SK-N-SH treated with all-trans-retinoic acid at 6 μM for 48 hours (cell line): ENCODE measurements at regions not wholly inside any gene's neighbourhood (a gene's known extent, or its start where the extent isn't known, plus 50 kb on each side); places are given as distances from the start of the nearest gene placed in this dataset.

Source experiments
- ATAC-seq: fragments of 200-7000 bp; cut with Tn5 transposase; 3 replicates; pipeline ENCODE4 v1.9.1; 2020; ENCODE audit warnings: mild to moderate bottlenecking, moderate library complexity
- ARNTL ChIP-seq: fragments of 450-650 bp; formaldehyde crosslinking; IDR thresholded peaks from 2 replicates; pipeline ENCODE4 v1.5.0; 2020; ENCODE audit warnings: low read depth, mild to moderate bottlenecking, moderate library complexity, borderline replicate concordance
- BACH2 ChIP-seq: fragments of 250-450 bp; sonication (Bioruptor Pico); IDR thresholded peaks from 2 replicates; pipeline ENCODE4 v1.9.0; 2021; ENCODE audit warnings: mild to moderate bottlenecking, borderline replicate concordance
- CSDC2 ChIP-seq: fragments of 250-450 bp; sonication (Bioruptor Pico); IDR thresholded peaks from 2 replicates; pipeline ENCODE4 v1.5.0; 2020; ENCODE audit warnings: mild to moderate bottlenecking, moderate library complexity
- ESRRG ChIP-seq: fragments of 250-450 bp; sonication (Bioruptor Pico); IDR thresholded peaks from 2 replicates; pipeline ENCODE4 v1.6.1; 2021; ENCODE audit warnings: mild to moderate bottlenecking
- GLIS3 ChIP-seq: fragments of 250-450 bp; sonication (Bioruptor Pico); IDR thresholded peaks from 2 replicates; pipeline ENCODE4 v1.5.0; 2020; ENCODE audit warnings: mild to moderate bottlenecking, moderate library complexity
- ISL1 ChIP-seq: fragments of 250-450 bp; sonication (Bioruptor Pico); IDR thresholded peaks from 2 replicates; pipeline ENCODE4 v2.1.2; 2022; ENCODE audit warnings: mild to moderate bottlenecking, moderate library complexity
- OSR1 ChIP-seq: fragments of 250-450 bp; sonication (Bioruptor Pico); IDR thresholded peaks from 2 replicates; pipeline ENCODE4 v1.8.0; 2022; ENCODE audit warnings: moderate library complexity, mild to moderate bottlenecking, inconsistent platforms
- PPARA ChIP-seq: fragments of 250-450 bp; sonication (Bioruptor Pico); IDR thresholded peaks from 2 replicates; pipeline ENCODE4 v1.5.0; 2020; ENCODE audit warnings: mild to moderate bottlenecking, borderline replicate concordance
- RARB ChIP-seq: fragments of 250-450 bp; sonication (Bioruptor Pico); IDR thresholded peaks from 2 replicates; pipeline ENCODE4 v1.8.0; 2021; ENCODE audit warnings: mild to moderate bottlenecking, moderate library complexity
- SNAI2 ChIP-seq: fragments of 250-450 bp; sonication (Bioruptor Pico); IDR thresholded peaks from 2 replicates; pipeline ENCODE4 v1.5.0; 2020; ENCODE audit warnings: mild to moderate bottlenecking, moderate library complexity
- TCF4 ChIP-seq: fragments of 250-450 bp; sonication (Bioruptor Pico); IDR thresholded peaks from 2 replicates; pipeline ENCODE4 v1.8.0; 2021; ENCODE audit warnings: mild to moderate bottlenecking, moderate library complexity, borderline replicate concordance
- TOX ChIP-seq: fragments of 250-450 bp; sonication (Bioruptor Pico); IDR thresholded peaks from 2 replicates; pipeline ENCODE4 v1.8.0; 2021; ENCODE audit warnings: mild to moderate bottlenecking, moderate library complexity, borderline replicate concordance
- ZC3H10 ChIP-seq: fragments of 250-450 bp; sonication (Bioruptor Pico); IDR thresholded peaks from 2 replicates; pipeline ENCODE4 v1.5.1; 2021; ENCODE audit warnings: mild to moderate bottlenecking, moderate library complexity
- ZFP3 ChIP-seq: fragments of 250-450 bp; sonication (Bioruptor Pico); IDR thresholded peaks from 2 replicates; pipeline ENCODE4 v1.5.0; 2020; ENCODE audit warnings: mild to moderate bottlenecking, moderate library complexity
- ZFP30 ChIP-seq: fragments of 450-650 bp; formaldehyde crosslinking; IDR thresholded peaks from 2 replicates; pipeline ENCODE4 v1.5.0; 2022; ENCODE audit warnings: mild to moderate bottlenecking, moderate library complexity
- ZNF565 ChIP-seq: fragments of 450-650 bp; formaldehyde crosslinking; conservative IDR thresholded peaks from 2 replicates; pipeline ENCODE4 v1.5.0; 2020; ENCODE audit warnings: low read depth, mild to moderate bottlenecking, moderate library complexity
- ZNF70 ChIP-seq: fragments of 450-650 bp; formaldehyde crosslinking; IDR thresholded peaks from 2 replicates; pipeline ENCODE4 v1.5.0; 2020; ENCODE audit warnings: mild to moderate bottlenecking, moderate library complexity
- ZNF8 ChIP-seq: fragments of 450-650 bp; formaldehyde crosslinking; IDR thresholded peaks from 2 replicates; pipeline ENCODE4 v1.5.0; 2020; ENCODE audit warnings: mild to moderate bottlenecking, moderate library complexity
- TF ChIP-seq, protein P1 (sequence below): fragments of 250-450 bp; sonication (Bioruptor Pico); IDR thresholded peaks from 2 replicates; pipeline ENCODE4 v1.5.1; 2020; ENCODE audit warnings: low read depth, mild to moderate bottlenecking, moderate library complexity
- TF ChIP-seq, protein P2 (sequence below): fragments of 250-450 bp; sonication (Bioruptor Pico); IDR thresholded peaks from 2 replicates; pipeline ENCODE4 v1.8.0; 2020; ENCODE audit warnings: mild to moderate bottlenecking, moderate library complexity, borderline replicate concordance
- TF ChIP-seq, protein P3 (sequence below): fragments of 250-450 bp; sonication (Bioruptor Pico); IDR thresholded peaks from 2 replicates; pipeline ENCODE4 v1.5.1; 2021; ENCODE audit warnings: mild to moderate bottlenecking, moderate library complexity
- TF ChIP-seq, protein P4 (sequence below): fragments of 250-450 bp; sonication (Bioruptor Pico); IDR thresholded peaks from 2 replicates; pipeline ENCODE4 v1.8.0; 2021; ENCODE audit warnings: low read depth, mild to moderate bottlenecking, moderate library complexity, borderline replicate concordance

DNA sequence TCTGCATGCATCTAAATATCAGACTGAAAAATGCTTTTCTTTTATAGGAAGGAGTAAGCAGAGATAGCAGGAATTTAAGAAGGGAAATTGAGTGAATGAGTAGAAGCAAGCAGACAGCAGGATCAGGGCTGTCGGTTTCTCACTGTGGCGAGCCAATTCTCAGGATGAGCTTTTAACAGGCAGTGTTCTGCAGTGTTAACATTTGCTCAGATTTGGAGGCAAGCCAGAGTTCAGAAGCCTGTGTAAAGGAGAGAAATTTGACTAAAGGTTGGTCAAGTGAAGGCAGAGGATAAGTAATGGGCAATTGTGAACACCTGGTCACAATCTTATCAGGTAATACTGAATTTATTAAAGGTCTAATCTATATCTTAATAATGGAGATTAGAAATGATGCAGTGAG, 133.3 kb upstream of the MAGEB16 start:
- TF ChIP-seq BACH2 (no peak), ZFP30 (CRISPR knock-in tag) (no peak), TOX (CRISPR knock-in tag) (no peak), GLIS3 (CRISPR knock-in tag) (no peak), CSDC2 (CRISPR knock-in tag) (no peak), ZFP3 (CRISPR knock-in tag) (no peak), TCF4 (CRISPR knock-in tag) (no peak), ZNF565 (CRISPR knock-in tag) (no peak), ZNF8 (no peak), ZNF70 (no peak), ESRRG (no peak), OSR1 (CRISPR knock-in tag) (no peak)
- TF ChIP-seq, protein P1, sequence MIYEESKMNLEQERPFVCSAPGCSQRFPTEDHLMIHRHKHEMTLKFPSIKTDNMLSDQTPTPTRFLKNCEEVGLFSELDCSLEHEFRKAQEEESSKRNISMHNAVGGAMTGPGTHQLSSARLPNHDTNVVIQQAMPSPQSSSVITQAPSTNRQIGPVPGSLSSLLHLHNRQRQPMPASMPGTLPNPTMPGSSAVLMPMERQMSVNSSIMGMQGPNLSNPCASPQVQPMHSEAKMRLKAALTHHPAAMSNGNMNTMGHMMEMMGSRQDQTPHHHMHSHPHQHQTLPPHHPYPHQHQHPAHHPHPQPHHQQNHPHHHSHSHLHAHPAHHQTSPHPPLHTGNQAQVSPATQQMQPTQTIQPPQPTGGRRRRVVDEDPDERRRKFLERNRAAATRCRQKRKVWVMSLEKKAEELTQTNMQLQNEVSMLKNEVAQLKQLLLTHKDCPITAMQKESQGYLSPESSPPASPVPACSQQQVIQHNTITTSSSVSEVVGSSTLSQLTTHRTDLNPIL (CRISPR knock-in tag): no peak
- no peak for ATAC-seq

DNA sequence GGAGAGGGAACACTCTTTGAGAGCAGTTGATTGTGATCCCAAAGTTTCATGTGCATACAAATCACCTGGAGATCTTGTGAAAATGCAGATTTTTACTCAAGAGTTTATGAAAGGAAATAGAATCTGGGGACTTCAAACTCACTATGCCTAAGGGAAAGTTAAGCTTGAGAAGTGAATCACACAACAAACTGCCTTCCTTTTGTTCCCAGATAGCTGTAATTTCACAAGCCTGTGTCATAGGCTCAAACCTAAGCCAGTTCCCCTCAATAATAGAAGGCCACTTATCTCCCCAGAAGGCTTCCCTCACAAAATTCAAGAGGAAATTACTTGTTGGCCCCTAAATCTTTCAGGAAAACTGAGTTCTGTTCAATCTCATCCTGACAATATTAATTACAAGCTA, 132.8 kb upstream of the MAGEB16 start:
- ATAC-seq: no peak
- TF ChIP-seq ZFP30 (CRISPR knock-in tag) (no peak), ZNF8 (no peak), ESRRG (no peak), CSDC2 (CRISPR knock-in tag) (no peak), ZC3H10 (CRISPR knock-in tag) (no peak), ZNF70 (no peak)
- TF ChIP-seq, protein P1 (CRISPR knock-in tag): no peak

DNA sequence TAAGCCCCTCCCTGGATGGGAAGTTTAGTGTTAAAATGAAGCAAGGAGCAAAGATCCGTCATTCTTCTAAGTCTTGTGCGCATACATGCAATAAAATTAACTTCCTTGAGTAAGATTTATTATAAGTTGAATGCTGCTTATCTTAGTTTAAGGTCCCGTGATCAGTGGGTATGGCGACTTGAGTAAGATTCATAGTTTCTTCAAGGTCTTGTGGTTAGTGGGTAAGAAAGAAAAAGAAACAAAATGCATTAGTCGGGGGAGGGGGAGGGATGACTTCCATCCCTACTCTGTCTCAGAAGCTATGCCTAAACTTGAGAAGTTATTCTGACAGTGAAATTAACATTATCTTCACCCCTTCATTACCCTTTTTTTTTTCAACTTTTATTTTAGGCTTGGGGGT, 127.3 kb upstream of the MAGEB16 start:
- ATAC-seq: no peak
- TF ChIP-seq, protein P2, sequence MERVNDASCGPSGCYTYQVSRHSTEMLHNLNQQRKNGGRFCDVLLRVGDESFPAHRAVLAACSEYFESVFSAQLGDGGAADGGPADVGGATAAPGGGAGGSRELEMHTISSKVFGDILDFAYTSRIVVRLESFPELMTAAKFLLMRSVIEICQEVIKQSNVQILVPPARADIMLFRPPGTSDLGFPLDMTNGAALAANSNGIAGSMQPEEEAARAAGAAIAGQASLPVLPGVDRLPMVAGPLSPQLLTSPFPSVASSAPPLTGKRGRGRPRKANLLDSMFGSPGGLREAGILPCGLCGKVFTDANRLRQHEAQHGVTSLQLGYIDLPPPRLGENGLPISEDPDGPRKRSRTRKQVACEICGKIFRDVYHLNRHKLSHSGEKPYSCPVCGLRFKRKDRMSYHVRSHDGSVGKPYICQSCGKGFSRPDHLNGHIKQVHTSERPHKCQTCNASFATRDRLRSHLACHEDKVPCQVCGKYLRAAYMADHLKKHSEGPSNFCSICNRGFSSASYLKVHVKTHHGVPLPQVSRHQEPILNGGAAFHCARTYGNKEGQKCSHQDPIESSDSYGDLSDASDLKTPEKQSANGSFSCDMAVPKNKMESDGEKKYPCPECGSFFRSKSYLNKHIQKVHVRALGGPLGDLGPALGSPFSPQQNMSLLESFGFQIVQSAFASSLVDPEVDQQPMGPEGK (CRISPR knock-in tag): no peak
- TF ChIP-seq RARB (CRISPR knock-in tag): no peak
- no peak for TF ChIP-seq ARNTL (CRISPR knock-in tag)
- no peak for TF ChIP-seq TCF4 (CRISPR knock-in tag)
- no peak for TF ChIP-seq GLIS3 (CRISPR knock-in tag)
- TF ChIP-seq ESRRG: no peak
- no peak for TF ChIP-seq PPARA (CRISPR knock-in tag)
- TF ChIP-seq ZNF565 (CRISPR knock-in tag): no peak
- TF ChIP-seq ISL1 (CRISPR knock-in tag): no peak
- no peak for TF ChIP-seq ZFP3 (CRISPR knock-in tag)
- no peak for TF ChIP-seq SNAI2 (CRISPR knock-in tag)
- TF ChIP-seq BACH2: no peak
- TF ChIP-seq CSDC2 (CRISPR knock-in tag): no peak
- no peak for TF ChIP-seq ZFP30 (CRISPR knock-in tag)
- TF ChIP-seq, protein P1 (CRISPR knock-in tag): no peak
- no peak for TF ChIP-seq ZNF8
- TF ChIP-seq, protein P3, sequence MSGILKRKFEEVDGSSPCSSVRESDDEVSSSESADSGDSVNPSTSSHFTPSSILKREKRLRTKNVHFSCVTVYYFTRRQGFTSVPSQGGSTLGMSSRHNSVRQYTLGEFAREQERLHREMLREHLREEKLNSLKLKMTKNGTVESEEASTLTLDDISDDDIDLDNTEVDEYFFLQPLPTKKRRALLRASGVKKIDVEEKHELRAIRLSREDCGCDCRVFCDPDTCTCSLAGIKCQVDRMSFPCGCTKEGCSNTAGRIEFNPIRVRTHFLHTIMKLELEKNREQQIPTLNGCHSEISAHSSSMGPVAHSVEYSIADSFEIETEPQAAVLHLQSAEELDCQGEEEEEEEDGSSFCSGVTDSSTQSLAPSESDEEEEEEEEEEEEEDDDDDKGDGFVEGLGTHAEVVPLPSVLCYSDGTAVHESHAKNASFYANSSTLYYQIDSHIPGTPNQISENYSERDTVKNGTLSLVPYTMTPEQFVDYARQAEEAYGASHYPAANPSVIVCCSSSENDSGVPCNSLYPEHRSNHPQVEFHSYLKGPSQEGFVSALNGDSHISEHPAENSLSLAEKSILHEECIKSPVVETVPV: no peak
- no peak for TF ChIP-seq OSR1 (CRISPR knock-in tag)
- TF ChIP-seq, protein P4, sequence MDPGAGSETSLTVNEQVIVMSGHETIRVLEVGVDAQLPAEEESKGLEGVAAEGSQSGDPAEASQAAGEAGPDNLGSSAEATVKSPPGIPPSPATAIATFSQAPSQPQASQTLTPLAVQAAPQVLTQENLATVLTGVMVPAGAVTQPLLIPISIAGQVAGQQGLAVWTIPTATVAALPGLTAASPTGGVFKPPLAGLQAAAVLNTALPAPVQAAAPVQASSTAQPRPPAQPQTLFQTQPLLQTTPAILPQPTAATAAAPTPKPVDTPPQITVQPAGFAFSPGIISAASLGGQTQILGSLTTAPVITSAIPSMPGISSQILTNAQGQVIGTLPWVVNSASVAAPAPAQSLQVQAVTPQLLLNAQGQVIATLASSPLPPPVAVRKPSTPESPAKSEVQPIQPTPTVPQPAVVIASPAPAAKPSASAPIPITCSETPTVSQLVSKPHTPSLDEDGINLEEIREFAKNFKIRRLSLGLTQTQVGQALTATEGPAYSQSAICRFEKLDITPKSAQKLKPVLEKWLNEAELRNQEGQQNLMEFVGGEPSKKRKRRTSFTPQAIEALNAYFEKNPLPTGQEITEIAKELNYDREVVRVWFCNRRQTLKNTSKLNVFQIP (CRISPR knock-in tag): no peak
- TF ChIP-seq, all 23 proteins: peak for 0
